ENCODE measurements at regions not wholly inside any gene's neighbourhood (a gene's known extent, or its start where the extent isn't known, plus 50 kb on each side); places are given as distances from the start of the nearest gene placed in this dataset.

GRCh38 chr12:108400481-108400880, 61.4 kb upstream of the CMKLR1 start:
- Histone ChIP-seq H3K36me3 (ENCODE audit: control insufficient read depth, insufficient read depth, low read length) (no peaks in the 10 kb centered on the region), H3K27me3 (replicated peaks; ENCODE audit: control insufficient read depth, insufficient read depth, low read length) (no peaks in the 10 kb centered on the region), H3K4me3 (replicated peaks; ENCODE audit: low read depth, low read length) (no peak overlapping the region)
- TF ChIP-seq CTCF (IDR thresholded peaks at IDR 0.05; ENCODE audit: insufficient read depth, low read length, poor library complexity, severe bottlenecking), result no peak
- no peak for DNase-seq (ENCODE audit: extremely low read depth, insufficient read length)

- no peak for DNase-seq (ENCODE audit: extremely low read depth, insufficient read length)
- H3K4me3 ChIP-seq (replicated peaks; ENCODE audit: low read depth, low read length), result no peak overlapping the region
- no peaks in the 10 kb centered on the region for H3K27me3 ChIP-seq (replicated peaks; ENCODE audit: control insufficient read depth, insufficient read depth, low read length)
- TF ChIP-seq CTCF (IDR thresholded peaks at IDR 0.05; ENCODE audit: insufficient read depth, low read length, poor library complexity, severe bottlenecking), result no peak
- H3K36me3 ChIP-seq (ENCODE audit: control insufficient read depth, insufficient read depth, low read length), result no peaks in the 10 kb centered on the region
These were observed 60.9 kb upstream of the CMKLR1 start for GRCh38 chr12:108400056-108400455.

GRCh38 chr12:108399514-108399913, 60.4 kb upstream of the CMKLR1 start:
- H3K27me3 ChIP-seq (replicated peaks; ENCODE audit: control insufficient read depth, insufficient read depth, low read length), result no peaks in the 10 kb centered on the region
- H3K36me3 ChIP-seq (ENCODE audit: control insufficient read depth, insufficient read depth, low read length), result no peaks in the 10 kb centered on the region
- DNase-seq (ENCODE audit: extremely low read depth, insufficient read length), result no peak
- TF ChIP-seq CTCF (IDR thresholded peaks at IDR 0.05; ENCODE audit: insufficient read depth, low read length, poor library complexity, severe bottlenecking), result no peak
- H3K4me3 ChIP-seq (replicated peaks; ENCODE audit: low read depth, low read length), result no peak overlapping the region

- no peak for DNase-seq (ENCODE audit: extremely low read depth, insufficient read length)
- Histone ChIP-seq H3K27me3 (replicated peaks; ENCODE audit: control insufficient read depth, insufficient read depth, low read length) (no peaks in the 10 kb centered on the region; the same call in 1 of the 2 replicates), H3K36me3 (ENCODE audit: control insufficient read depth, insufficient read depth, low read length) (no peaks in the 10 kb centered on the region), H3K4me3 (replicated peaks; ENCODE audit: low read depth, low read length) (no peak overlapping the region)
- TF ChIP-seq CTCF (IDR thresholded peaks at IDR 0.05; ENCODE audit: insufficient read depth, low read length, poor library complexity, severe bottlenecking), result no peak
These were observed 55.1 kb upstream of the CMKLR1 start for GRCh38 chr12:108394196-108394595.

- H3K27me3 ChIP-seq (replicated peaks; ENCODE audit: control insufficient read depth, insufficient read depth, low read length), result no peaks in the 10 kb centered on the region; the same call in 1 of the 2 replicates
These were observed 53.2 kb upstream of the CMKLR1 start for GRCh38 chr12:108392284-108392683.

More at GRCh38 chr12:108392284-108392683, 53.2 kb upstream of the CMKLR1 start:
- H3K4me3 ChIP-seq (replicated peaks; ENCODE audit: low read depth, low read length), result no peak overlapping the region
- no peak for DNase-seq (ENCODE audit: extremely low read depth, insufficient read length)
- no peaks in the 10 kb centered on the region for H3K36me3 ChIP-seq (ENCODE audit: control insufficient read depth, insufficient read depth, low read length)
- no peak for TF ChIP-seq CTCF (IDR thresholded peaks at IDR 0.05; ENCODE audit: insufficient read depth, low read length, poor library complexity, severe bottlenecking)
